Endodermal cell (in vitro differentiated cells): ENCODE measurements at regions not wholly inside any gene's neighbourhood (a gene's known extent, or its start where the extent isn't known, plus 50 kb on each side); places are given as distances from the start of the nearest gene placed in this dataset.

Source experiments
- DNase-seq: peaks from one replicate; pipeline ENCODE4 v3.0.0-alpha.2; 2017
- H3K27ac ChIP-seq: 2 replicates; pipeline ENCODE4 v1.5.1; 2013; ENCODE audit warnings: mild to moderate bottlenecking, low read depth, low read length, moderate library complexity
- H3K27me3 ChIP-seq: 2 replicates; pipeline ENCODE4 v1.6.1; 2013; ENCODE audit warnings: mild to moderate bottlenecking, low read length, moderate library complexity; ENCODE audit not compliant: insufficient read depth, control insufficient read depth, poor library complexity, severe bottlenecking
- H3K36me3 ChIP-seq: 2 replicates; pipeline ENCODE4 v1.7.0; 2013; ENCODE audit warnings: mild to moderate bottlenecking, low read length, moderate library complexity; ENCODE audit not compliant: control insufficient read depth, insufficient read depth
- H3K4me1 ChIP-seq: one replicate; pipeline ENCODE4 v1.7.0; 2013; ENCODE audit warnings: low read length; ENCODE audit not compliant: control insufficient read depth, insufficient read depth
- H3K4me3 ChIP-seq: 2 replicates; pipeline ENCODE4 v1.5.1; 2013; ENCODE audit warnings: mild to moderate bottlenecking, low read length, moderate library complexity
- H3K9ac ChIP-seq: 2 replicates; pipeline ENCODE4 v1.6.1; 2013; ENCODE audit warnings: mild to moderate bottlenecking, low read length, moderate library complexity; ENCODE audit not compliant: poor library complexity, severe bottlenecking; ENCODE audit errors: extremely low read depth
- H3K9me3 ChIP-seq: 2 replicates; pipeline ENCODE4 v1.6.1; 2013; ENCODE audit warnings: mild to moderate bottlenecking, low read length, moderate library complexity; ENCODE audit not compliant: control insufficient read depth
- H3K27ac Mint-ChIP-seq: 2 replicates; pipeline ENCODE4 v1.8.0; 2020; ENCODE audit warnings: mixed read lengths
- H3K27me3 Mint-ChIP-seq: 2 replicates; pipeline ENCODE4 v1.8.0; 2021; ENCODE audit warnings: mild to moderate bottlenecking, mixed read lengths; ENCODE audit not compliant: insufficient read depth
- H3K36me3 Mint-ChIP-seq: 2 replicates; pipeline ENCODE4 v1.8.0; 2020; ENCODE audit warnings: low read depth, mixed read lengths
- H3K4me1 Mint-ChIP-seq: 2 replicates; pipeline ENCODE4 v1.8.0; 2020; ENCODE audit warnings: mixed read lengths
- H3K4me3 Mint-ChIP-seq: 2 replicates; pipeline ENCODE4 v1.8.0; 2020; ENCODE audit warnings: mild to moderate bottlenecking, moderate library complexity, mixed read lengths
- H3K9me3 Mint-ChIP-seq: 2 replicates; pipeline ENCODE4 v1.8.0; 2020; ENCODE audit warnings: mild to moderate bottlenecking, mixed read lengths
- CTCF ChIP-seq: fragments of 200-600 bp; sonication (generic); conservative IDR thresholded peaks from 2 replicates; pipeline ENCODE4 v1.5.0; 2021; ENCODE audit warnings: antibody characterized with exemption, mild to moderate bottlenecking
- WGBS, 2 experiments: methylation state at CpG; one replicate each; pipeline versions ENCODE4 v1.1.5 to v1.1.7; 2013; ENCODE audit warnings: missing lambda C conversion rate in 2 of 2, mixed read lengths in 1 of 2; ENCODE audit not compliant: insufficient coverage in 1 of 2, insufficient read length in 1 of 2; 5-methylcytosine and 5-hydroxymethylcytosine counted together

GRCh38 chr5:2509527-2509926 is 241.9 kb downstream of the IRX2 start:
- H3K9me3 ChIP-seq = no peaks in the 10 kb centered on the region
- no peaks in the 10 kb centered on the region for H3K4me1 ChIP-seq
- Mint-ChIP-seq H3K4me3 (no peak overlapping the region), H3K36me3 (no peaks in the 10 kb centered on the region), H3K9me3 (no peaks in the 10 kb centered on the region), H3K4me1 (peaks cover 8% of the 10 kb centered on the region), H3K27ac (no peak overlapping the region), H3K27me3 (peaks cover 46% of the 10 kb centered on the region)
- H3K9ac ChIP-seq = no peak overlapping the region
- H3K4me3 ChIP-seq = no peak overlapping the region
- no peak for TF ChIP-seq CTCF
- DNase-seq = no peak
- no peaks in the 10 kb centered on the region for H3K27me3 ChIP-seq
- H3K36me3 ChIP-seq = no peaks in the 10 kb centered on the region
- 89 to 91% methylated on average over 4 to 6 of the region's 6 CpGs for WGBS, 2 experiments
- no peak overlapping the region for H3K27ac ChIP-seq

GRCh38 chr5:2508514-2508913 is 243.0 kb downstream of the IRX2 start:
- Mint-ChIP-seq H3K27ac (no peak overlapping the region), H3K4me3 (no peak overlapping the region), H3K36me3 (no peaks in the 10 kb centered on the region), H3K4me1 (peaks cover 8% of the 10 kb centered on the region), H3K27me3 (peaks cover 46% of the 10 kb centered on the region), H3K9me3 (peaks cover 7% of the 10 kb centered on the region)
- no peaks in the 10 kb centered on the region for H3K36me3 ChIP-seq
- no peak overlapping the region for H3K4me3 ChIP-seq
- DNase-seq = no peak
- H3K9me3 ChIP-seq = peaks cover 3% of the 10 kb centered on the region
- H3K4me1 ChIP-seq = no peaks in the 10 kb centered on the region
- H3K9ac ChIP-seq = no peak overlapping the region
- no peak overlapping the region for H3K27ac ChIP-seq
- 90% methylated on average over 12 of the region's 12 CpGs; no CpG with 5 or more reads in 1 of the 2 experiments for WGBS, 2 experiments
- H3K27me3 ChIP-seq = no peaks in the 10 kb centered on the region
- no peak for TF ChIP-seq CTCF

GRCh38 chr5:2507611-2508010 is 243.9 kb downstream of the IRX2 start:
- Histone ChIP-seq H3K27ac (no peak overlapping the region), H3K27me3 (no peaks in the 10 kb centered on the region), H3K4me1 (no peaks in the 10 kb centered on the region), H3K9me3 (peaks cover 4% of the 10 kb centered on the region), H3K9ac (no peak overlapping the region), H3K4me3 (no peak overlapping the region), H3K36me3 (no peaks in the 10 kb centered on the region)
- H3K36me3 Mint-ChIP-seq = no peaks in the 10 kb centered on the region
- WGBS, 2 experiments = 94 to 97% methylated on average over 5 of the region's 5 CpGs
- no peak for DNase-seq
- peaks cover 52% of the 10 kb centered on the region for H3K27me3 Mint-ChIP-seq
- no peak for TF ChIP-seq CTCF
- no peak overlapping the region for H3K4me3 Mint-ChIP-seq
- H3K27ac Mint-ChIP-seq = no peak overlapping the region
- H3K4me1 Mint-ChIP-seq = peaks cover 8% of the 10 kb centered on the region
- peaks cover 9% of the 10 kb centered on the region for H3K9me3 Mint-ChIP-seq
